Ishikawa (cell line): ENCODE measurements at regions not wholly inside any gene's neighbourhood (a gene's known extent, or its start where the extent isn't known, plus 50 kb on each side); places are given as distances from the start of the nearest gene placed in this dataset.

ENCODE experiments used
- USF1 ChIP-seq: IDR thresholded peaks from 2 replicates; pipeline ENCODE4 v1.6.1; 2012
- ZBTB7A ChIP-seq: IDR thresholded peaks from 2 replicates; pipeline ENCODE4 v1.6.1; 2012; ENCODE audit warnings: low read depth

GRCh38 chr7:142353147-142354060 lies 95.5 kb upstream of the PRSS58 start:
- no peak for TF ChIP-seq USF1
- no peak for TF ChIP-seq ZBTB7A
